Activated naive CD4-positive, alpha-beta T cell treated with anti-CD3 and anti-CD28 coated beads, Interleukin-2, amount 50 U/mL, for 16 hours (primary cell): ENCODE measurements at regions not wholly inside any gene's neighbourhood (a gene's known extent, or its start where the extent isn't known, plus 50 kb on each side); places are given as distances from the start of the nearest gene placed in this dataset.
"Not testable (repeated sequence)": the region's sequence is repeated elsewhere in the genome, so short reads cannot be mapped to it uniquely, and the experiment has no call there.

Source experiments
- DNase-seq: peaks from one replicate; pipeline ENCODE4 v3.0.0-alpha.2; 2020

DNA sequence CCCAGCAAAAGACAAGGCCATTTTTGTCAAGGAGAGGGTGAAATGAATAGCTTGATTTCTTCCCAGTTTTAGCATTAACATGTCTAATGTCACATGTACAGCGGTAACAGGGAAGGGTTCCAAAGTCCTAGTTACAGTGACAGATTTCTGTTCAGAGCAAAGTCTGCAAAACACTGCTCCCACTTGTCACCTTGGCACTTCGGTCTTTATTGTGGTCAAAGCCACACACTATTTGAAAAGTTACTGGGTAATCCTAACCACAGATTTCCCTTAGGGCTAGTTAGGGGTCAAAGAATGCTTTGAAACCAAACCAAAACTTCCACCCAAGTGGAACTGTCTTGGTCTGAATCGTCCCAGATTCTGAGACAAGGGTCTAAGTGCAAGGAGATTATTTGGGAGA, 455.6 kb downstream of the HS3ST3B1 start:
- DNase-seq: no peak

DNA sequence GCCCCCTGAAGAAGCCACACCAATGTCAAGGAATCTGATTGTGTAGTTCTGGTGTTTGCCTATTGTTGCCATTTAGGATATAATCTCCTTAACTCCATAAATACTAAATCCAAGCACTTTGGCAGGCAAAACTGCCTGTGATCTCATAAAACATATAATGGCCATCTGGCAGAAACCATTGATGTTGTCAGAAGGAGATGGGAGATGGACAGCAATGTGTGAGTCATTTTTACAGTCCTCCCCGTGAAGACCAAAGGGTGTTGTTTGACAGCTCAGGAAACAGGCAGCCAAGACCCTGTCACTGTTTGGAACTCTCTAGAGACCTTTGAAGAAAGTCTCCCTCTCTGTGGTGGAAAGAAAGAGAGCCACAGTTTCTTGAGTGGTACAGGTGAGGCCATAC, 454.1 kb downstream of the HS3ST3B1 start:
- no peak for DNase-seq

DNA sequence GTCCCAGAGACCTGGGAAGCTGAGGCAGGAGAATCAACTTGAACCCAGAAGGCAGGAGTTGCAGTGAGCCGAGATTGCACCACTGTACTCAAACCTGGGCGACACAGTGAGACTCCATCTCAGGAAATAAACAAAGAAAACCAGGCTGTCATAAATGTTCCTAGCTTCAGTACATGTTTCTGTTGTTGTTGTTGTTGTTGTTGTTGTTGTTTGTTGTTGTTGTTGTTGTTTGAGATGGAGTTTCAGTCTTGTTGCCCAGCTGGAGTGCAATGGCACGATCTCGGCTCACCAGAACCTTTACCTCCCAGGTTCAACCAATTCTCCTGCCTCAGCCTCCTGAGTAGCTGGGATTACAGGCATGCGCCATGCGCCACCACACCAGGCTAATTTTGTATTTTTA, 452.5 kb downstream of the HS3ST3B1 start:
- DNase-seq: no peak

DNA sequence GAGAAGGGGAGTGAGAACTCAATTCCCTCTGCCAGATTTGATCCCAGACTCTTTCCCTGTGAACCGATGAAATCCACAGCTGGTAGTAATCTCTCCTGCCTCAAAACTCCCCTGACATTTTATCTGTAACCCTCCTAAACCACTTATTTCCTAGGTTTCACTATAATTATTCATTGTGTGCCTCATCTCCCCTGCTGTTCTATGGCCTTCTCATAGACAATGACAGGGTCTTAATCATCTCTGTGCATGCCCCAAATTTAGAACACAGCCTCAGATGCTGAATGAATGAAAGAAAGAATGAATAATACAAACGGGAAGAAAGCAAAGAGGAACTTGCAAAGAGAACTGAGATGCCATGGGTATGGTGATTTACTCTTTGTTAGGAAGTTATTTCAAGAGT, 451.1 kb downstream of the HS3ST3B1 start:
- no peak for DNase-seq

DNA sequence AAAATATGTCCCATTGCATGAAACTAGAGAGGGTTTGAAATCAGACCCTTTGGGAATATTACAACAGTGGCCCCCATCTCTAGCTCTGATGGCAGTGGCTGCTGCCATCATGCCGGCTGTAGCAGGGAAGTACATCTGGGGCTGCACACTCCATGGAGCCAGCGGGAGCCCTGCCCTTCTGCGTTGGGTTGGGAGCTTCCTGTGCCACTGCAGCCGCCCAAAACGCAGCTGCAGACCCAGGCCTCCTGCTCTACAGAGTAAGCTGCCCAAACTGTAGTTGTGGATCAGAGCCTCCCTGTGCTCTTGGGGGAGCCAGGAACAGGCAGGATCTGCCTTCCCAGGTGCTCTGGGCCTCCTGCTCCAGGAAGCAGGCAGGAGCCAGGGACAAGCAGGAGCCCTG, 450.0 kb downstream of the HS3ST3B1 start:
- no peak for DNase-seq

DNA sequence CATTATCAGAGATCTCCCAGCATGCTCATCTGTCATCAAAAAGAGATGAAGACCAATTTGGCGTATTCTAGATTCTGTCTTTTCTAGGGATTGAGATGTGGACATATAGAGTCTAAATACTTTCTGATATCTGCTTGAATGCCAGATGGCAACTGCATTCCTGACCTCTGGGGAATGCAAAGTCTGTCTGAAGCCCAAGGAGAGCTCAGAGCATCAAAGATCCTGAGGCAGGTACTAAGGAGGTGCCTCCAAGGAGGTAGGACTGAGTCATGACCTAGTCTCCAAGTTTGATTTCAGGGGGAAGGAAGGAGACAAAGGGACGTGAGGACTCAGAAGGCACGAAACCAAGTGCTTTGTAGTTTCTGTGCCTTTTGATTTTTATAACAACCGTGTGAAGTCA, 448.4 kb downstream of the HS3ST3B1 start:
- DNase-seq: no peak

DNA sequence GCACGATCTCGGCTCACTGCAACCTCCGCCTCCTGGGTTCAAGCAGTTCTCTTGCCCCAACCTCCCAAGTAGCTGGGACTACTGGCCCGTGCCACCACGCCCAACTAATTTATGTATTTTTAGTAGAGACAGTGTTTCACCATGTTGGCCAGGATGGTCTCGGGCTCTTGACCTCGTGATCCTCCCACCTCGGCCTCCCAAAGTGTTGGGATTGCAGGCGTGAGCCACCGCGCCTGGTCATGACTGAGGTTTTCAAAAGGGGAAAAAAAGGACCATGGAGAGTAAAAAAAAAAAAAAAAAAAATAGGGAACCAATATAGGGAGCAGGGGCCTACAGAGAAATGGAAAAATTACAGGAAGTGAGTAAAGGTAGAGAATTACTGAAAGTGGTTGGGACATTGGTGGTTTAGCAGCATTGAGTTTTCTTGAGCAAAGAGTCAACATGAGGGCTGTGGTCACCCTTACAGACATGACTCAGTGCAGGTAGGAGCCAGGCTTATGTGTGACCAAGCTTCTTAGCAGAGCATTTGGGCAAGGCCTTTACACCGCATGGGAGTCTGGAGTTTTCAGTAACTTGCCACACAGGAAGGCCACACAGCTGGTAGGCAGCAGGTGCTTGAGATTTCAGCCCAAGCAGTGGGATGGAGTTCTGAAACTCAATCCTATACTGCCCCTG, 447.3 kb downstream of the HS3ST3B1 start:
- DNase-seq: no peak

DNA sequence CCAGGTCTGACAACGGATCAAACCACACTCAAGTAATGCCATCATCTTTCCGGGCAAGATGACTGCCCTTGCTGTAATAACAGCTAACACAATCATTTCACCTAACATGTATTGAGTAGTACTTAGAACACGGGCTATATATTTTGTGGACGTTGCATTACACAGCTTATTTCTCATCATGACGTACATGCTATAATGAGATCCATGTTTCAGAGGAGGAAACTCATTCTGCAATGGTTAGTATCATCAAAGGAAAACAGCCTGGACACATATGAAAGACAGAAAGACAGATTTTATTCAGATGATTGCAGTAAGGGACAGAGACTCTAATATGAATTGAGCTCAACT, 446.7 kb downstream of the HS3ST3B1 start:
- no peak for DNase-seq

DNA sequence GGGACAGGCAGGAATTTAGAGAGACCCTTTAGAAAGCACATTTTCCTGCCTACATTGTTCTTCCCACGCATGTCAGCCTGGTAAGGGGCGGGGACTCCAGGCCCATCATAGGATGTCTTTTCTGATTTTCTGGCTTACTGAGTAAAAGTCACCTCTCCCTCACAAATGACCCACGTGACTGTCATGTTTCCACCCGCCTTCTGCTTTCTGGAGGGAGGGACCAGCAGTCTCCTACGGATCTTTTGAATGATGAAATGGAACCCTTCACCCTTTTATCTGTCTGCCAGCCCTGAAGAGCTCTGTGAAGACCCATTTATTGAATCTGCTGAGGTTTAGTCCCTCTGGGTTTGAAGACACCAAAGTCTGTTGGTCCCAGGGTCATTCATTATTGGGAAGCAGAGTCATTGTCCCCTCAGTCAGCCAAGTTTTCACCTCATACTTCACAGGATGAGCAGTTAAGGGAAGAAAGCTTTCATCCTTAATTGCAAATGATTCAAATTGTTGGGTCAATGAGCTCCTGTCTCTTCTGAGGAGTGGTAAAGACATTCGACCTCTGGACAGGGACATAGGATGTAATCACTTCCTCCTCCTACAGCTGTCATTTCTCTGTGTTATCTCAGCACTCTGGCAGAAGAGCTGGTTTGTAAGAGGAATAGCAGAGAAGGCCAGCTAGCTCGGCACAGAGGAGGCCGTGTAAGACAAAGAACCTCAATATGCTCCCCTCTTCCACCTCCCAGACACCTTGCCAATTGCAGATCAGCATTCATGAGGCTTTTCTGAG, 446.1 kb downstream of the HS3ST3B1 start:
- no peak for DNase-seq

DNA sequence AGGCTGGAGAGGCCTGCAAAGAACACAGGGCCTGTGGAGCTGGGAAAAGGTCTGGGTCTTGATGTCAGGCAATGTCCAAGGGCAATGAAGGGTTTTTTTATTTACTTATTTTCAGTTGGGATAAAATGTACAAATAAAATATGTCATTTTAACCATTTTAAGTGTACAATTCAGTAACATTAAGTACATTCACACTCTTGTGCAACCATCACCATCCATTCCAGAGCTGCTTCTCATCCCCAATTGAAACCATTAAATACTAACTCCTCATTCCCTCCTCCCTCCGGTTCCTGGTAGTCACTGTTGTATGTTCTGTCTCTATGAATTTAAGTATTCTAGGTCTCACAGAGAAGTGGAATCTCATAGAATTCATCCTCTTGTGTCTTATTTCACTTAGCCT, 444.7 kb downstream of the HS3ST3B1 start:
- no peak for DNase-seq

DNA sequence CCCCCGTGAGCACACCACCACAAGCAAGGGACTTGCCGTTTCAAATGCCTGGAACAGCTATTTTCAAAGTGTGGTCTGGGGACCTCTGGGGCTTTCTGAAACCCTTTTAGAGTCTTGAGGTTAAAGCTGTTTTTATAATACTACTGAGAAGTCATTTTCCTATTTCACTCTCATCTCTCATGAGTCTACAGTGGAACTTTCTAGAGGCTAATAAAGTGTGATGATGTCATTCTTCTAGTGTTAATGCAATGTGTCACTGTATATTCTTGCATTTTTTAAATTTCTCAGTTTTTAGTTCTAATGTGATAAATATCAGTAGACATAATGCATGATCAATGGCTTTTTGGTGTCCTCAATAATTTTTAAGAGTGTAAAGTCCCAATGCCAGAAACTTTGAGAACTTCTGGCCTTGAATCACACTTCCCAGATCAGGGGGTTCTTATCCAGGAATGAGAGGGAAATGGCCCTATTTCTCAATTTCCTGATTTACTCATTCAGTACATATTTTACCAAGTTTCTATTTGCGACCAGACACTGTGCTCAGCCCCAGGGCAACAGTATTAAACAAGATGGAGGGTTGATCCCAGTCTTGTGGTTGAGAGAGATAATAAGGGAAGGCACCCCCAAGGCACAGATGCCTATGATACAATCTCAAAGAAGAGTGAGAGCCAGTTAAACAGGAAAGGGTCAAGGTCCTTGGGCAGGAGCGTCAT, 444.0 kb downstream of the HS3ST3B1 start:
- DNase-seq: no peak

DNA sequence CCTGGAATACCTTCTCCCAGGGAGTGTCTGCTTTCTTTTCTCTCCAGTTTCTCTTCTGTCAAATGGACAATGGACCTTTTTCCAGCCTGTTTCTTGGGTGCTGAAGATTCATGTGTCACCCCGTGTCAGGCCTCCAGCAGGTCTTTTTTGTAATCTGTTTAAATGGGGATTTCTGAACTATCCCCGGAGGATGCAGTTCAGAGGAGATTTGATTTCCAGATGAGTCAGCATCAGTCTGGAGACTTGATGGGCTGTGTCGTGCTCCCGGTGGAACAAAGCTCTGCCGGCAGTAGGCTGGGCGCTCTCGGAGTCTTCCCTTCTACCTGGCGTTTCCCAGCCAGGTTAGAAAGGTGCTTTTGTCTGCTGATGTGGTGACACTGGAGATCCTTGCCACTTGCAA, 440.6 kb downstream of the HS3ST3B1 start:
- DNase-seq: no peak

DNA sequence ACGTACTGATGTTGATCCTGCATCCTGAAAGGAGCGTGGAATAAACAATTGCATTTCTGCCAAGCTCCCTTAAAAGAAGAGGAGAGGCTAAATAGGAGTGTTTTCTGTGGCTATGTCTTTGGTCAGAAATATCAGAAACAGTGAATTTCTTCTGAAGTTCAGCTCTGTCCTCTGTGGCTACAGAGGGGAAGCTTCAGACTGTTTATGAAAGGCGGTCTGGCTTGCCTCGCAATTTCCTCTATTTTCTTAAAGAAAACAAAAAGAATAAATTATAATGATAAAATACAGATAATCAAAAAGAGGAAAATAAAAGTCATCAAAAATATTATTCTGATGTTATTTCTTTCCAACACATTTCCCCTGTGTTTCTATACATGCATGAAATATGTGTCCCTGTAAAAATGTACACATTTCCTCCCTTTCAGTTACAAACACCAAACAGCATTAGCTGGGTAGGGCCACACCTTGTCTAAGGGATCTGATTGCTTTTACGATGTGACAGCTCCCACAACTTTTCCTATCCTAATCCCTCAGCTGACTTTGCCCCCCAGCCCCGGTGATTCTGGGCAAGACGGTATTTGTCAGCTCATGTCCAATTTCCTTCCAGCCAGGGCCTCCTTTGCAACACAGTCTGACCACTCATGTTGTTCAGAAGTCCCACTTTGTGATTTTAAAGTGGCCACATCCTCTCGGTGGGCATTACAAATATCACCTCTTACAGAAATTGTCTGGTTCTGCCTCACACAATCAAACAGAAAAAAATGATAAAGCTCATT, 439.0 kb downstream of the HS3ST3B1 start:
- DNase-seq: no peak

DNA sequence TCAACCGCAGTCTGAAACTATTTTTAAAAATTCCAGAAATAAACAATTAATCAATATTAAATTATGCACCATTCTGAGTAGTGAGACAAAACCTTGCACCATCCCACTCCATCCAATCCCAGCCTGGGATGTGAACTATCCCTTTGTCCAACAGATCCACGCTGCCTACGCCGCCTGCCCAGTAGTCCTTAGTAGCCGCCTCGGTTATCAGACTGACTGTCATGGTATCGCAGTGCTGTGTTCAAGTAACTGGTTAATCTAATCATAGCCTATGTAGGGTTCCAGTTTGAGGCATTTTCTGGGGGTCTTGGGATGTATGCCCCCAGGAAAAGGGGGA, 437.7 kb downstream of the HS3ST3B1 start:
- DNase-seq: no peak

DNA sequence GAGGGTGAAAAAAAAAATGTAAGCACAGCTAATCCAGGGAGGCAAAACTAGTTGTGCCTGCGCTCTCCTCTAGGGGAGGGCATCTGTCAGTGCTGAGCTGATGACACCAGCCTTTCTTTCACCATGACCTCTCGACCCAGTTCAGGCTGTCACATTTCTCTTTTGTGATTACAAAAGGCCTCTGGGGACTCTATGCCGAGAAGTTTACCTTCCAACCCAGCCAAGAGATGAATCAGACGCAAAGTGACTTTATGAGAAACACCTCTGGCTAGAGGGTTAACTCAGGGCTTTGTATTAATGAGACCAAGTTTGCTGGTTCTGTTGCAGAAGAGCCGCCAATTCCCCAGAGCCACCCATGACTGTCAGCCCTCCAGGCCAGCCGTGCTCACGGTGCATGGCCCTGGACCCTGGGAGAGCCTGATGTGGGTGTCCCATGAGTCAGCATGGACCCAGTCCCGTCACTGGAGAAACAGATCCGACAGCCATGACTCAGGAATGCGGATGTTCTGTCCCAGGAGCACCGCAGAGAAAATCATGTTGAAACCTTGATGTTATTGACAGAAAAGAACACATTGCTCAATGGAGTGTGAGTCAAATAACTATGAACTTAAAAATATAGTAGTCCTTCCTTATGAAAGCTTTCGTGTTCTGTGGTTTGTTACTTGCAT, 437.2 kb downstream of the HS3ST3B1 start:
- no peak for DNase-seq

DNA sequence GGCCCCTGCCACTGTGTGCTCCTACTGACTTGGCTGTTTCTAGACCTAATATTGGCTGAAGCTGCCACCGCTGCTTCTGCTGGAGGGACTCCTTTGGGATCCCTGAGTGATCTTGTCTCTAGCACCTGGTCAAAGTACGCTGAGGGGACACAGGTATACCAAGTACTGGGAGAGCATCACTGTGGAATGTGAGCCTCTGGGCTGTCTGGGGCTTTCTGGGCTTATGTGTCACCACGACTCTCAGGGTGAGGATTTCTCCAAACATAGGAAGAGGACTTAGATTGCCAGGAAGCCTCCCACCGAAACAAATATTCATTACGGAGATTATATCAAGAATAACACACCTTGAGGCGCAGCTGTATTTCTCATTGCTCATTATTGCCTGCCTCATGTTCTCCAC, 435.8 kb downstream of the HS3ST3B1 start:
- DNase-seq: no peak

DNA sequence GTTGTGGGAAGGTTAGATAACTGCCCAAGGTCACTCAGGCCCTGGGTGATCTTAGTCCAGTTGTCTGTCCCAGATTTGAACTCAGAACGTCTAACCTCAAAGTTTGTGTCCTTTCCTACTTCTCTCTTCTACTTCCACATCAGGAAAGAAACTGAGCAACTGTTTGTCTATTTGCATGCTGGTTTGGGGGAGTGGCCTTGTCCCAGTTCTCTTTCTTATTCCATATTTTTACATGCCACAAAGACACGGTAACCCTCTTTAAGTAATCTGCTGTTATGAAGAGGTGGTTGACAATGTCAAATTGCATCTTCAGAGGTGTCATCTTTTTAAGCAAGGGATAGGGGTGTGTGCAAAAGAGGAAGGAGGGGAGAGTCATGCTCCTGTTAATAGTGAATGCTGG, 432.5 kb downstream of the HS3ST3B1 start:
- DNase-seq: no peak

DNA sequence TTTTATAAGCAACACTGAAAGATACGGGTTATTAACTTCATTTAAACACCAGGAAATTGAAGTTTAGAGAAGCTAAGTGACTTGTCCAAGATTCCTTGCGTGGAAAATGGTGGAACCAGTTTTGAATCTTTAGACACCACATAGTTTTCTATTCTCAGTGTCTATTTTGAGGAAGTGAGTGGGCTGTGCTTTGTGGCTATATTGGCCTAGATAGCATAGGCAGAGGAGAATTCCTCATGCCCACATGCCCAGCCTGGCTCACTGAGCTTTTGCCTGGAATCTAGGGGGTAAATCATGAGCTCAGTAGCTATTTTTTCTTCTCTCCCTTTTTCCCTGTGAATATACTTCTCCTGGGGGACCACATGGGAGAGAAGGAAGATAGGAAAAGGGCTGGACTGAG, 431.3 kb downstream of the HS3ST3B1 start:
- DNase-seq: no peak

DNA sequence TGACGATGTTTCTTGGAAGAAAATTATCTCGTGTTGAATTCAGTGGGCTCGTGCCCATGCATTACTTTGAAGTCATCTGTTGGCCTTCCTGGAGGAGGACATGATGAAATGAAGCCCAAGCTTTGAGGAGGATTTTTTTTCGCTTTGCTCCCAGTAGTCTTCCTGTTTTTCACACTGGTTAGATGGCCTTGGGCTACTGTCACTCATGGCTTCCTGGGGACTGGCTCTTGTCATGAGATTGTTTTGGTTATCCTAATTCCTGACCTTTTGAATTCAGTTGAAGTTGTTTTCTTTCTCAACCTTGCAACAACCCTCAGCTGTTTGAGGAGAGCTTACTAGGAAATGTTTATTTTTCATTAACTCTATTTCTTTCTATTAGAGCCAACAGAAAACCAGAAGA, 430.7 kb downstream of the HS3ST3B1 start:
- DNase-seq: no peak

DNA sequence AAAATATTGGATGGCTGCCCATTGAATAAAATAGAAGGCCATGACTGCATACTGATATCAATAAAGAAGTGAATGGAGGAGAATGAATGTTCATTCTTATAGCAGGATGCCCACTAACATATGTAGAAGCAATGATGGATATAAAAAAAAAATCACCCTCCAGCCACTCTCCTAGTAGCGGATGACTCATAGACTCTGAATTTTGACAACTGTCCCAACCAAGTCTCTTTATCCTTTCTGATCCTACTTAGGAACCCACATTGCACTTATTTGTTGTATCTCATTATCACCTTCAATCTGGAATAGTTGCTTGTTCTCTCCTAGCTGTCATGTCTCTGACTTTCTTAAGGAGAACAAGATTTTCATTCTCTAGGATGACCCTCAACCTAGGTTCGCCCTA, 429.9 kb downstream of the HS3ST3B1 start:
- no peak for DNase-seq

DNA sequence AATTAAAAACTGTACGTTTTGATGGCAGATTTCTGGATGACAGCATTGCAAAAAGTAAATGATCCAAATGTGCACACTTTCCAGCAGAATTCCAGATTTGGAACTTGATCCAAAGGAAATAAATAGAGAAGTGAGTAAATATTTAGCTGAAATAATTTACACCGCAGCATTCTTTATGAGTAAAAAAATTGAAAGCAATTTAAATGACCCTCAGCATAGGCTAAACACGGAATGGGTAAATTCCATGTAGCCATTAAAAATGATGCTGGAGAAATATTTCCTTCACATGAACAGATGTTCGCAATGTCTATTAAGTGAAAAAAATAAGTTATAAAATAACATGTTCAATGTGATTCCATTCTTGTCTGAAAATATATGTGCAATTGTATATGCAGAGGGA, 424.8 kb downstream of the HS3ST3B1 start:
- DNase-seq: no peak

DNA sequence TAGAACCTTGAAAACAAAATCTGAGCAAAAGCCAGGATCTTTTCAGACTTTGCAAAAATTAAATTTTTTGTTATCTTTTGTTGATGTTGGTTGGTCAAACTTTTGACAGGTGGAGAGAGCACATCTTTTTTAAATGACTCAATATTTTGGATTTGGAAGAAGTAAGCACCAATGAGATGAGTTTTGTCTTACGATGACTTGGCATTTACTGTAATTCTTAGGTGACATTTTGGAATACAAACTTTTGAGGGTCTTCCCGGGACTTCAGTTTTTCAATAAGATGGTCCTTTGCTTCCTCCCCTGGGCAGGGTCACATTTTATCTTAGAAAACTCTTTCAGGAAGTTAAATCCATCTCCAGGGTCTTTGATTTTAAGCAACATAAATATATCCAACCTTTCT, 423.9 kb downstream of the HS3ST3B1 start:
- DNase-seq: no peak

DNA sequence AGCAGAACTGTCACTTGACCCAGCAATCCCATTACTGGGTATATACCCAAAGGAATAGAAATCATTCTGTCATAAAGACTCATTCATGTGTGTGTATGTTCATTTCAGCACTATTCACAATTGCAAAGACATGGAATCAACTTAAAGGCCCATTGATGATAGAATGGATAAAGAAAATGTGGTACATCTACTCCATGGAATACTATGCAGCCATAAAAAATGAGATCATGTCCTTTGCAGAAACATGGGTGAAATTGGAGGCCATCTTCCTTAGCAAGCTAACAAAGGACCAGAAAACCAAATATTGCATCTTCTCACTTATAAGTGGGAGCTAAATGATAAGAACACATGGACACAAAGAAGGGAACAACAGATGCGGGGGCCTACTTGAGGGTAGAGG, 422.5 kb downstream of the HS3ST3B1 start:
- not testable (repeated sequence) for DNase-seq
